ENCODE measurements at regions not wholly inside any gene's neighbourhood (a gene's known extent, or its start where the extent isn't known, plus 50 kb on each side); places are given as distances from the start of the nearest gene placed in this dataset.

DNA sequence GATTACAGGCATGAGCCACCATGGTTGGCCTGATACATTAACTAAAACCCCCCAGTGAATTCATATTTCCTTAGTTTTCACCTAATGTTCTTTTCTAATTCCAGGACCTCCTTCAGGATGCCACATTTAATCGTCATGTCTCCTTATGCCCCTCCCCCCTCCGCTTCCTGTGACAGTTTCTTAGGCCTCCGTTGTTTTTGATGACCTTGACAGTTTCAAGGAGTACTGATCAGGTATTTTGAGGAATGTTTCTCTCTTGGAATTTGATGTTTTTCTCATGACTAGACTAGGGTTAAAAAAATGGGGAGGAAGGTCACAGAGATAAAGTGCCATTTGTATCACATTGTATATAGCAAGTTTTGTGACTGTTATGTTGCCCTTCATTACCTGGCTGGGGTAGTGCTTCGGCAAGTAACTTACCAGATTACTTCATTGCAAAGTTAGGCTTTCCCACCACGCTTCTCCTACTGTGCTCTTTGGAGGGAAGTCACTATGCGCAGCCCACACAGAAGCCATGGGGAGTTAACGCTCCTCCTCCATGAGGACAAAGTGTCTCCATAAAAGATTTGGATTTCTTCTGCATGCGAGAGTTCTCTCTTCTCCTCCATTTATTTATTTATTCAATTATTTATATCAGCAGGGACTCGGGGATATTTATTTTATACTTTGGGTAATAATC lies 99.5 kb downstream of the NCR2 start:
- H3K27me3 Mint-ChIP-seq: peaks cover 0 to 11% (median 3%) of the 10 kb centered on the region in 3 donors
- peaks cover 15 to 19% (median 15%) of the 10 kb centered on the region in 3 donors for H3K4me1 Mint-ChIP-seq
- H3K9me3 Mint-ChIP-seq: peaks cover 0 to 5% (median 0%) of the 10 kb centered on the region in 7 donors
- no peaks in the 10 kb centered on the region for H3K36me3 Mint-ChIP-seq
- no peak overlapping the region for H3K4me3 Mint-ChIP-seq
- H3K27ac Mint-ChIP-seq: no peak overlapping the region
- DNase-seq (no peak), ATAC-seq (ENCODE audit: low read depth in 2 of 2) (no peak)

GRCh38 chr6:41437604-41438003 lies 102.2 kb downstream of the NCR2 start:
- no peaks in the 10 kb centered on the region for H3K36me3 Mint-ChIP-seq
- H3K4me1 Mint-ChIP-seq: peaks cover 33 to 40% (median 35%) of the 10 kb centered on the region in 3 donors
- DNase-seq: no peak
- no peak for ATAC-seq (ENCODE audit: low read depth in 2 of 2)
- peaks cover 0 to 19% (median 0%) of the 10 kb centered on the region in 3 donors for H3K27me3 Mint-ChIP-seq
- peaks cover 0 to 6% (median 0%) of the 10 kb centered on the region in 7 donors for H3K9me3 Mint-ChIP-seq
- H3K4me3 Mint-ChIP-seq: no peak overlapping the region
- peak overlapping the region in 1 of 6 donors; percentile 3 for H3K27ac Mint-ChIP-seq

DNA sequence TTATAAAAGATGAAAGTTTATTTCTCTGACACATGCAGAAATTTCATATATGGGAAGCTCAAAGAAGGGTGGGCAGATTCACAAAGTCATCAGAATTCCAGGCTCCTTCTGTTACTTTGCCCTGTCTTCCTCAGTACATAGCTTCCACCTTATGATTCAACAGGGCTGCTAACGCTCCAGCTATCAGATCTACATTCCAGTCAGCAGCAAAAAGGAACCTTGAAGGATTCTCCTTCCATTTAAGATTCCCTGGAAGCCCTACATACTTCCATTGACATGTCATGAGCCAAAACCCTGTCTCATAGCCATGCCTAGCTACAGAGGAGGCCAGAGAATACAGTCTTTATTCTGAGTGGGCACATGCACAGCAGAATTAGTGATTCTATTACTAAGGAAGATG lies 103.3 kb downstream of the NCR2 start:
- H3K36me3 Mint-ChIP-seq: no peaks in the 10 kb centered on the region
- peaks cover 30 to 44% (median 39%) of the 10 kb centered on the region in 3 donors for H3K4me1 Mint-ChIP-seq
- peaks cover 0 to 23% (median 6%) of the 10 kb centered on the region in 3 donors for H3K27me3 Mint-ChIP-seq
- ATAC-seq (ENCODE audit: low read depth in 2 of 2) (no peak), DNase-seq (no peak)
- H3K4me3 Mint-ChIP-seq: peak overlapping the region in 1 of 8 donors; percentile 9
- H3K9me3 Mint-ChIP-seq: peaks cover 0 to 6% (median 0%) of the 10 kb centered on the region in 7 donors
- H3K27ac Mint-ChIP-seq: peak overlapping the region in 3 of 6 donors; percentile 47 to 87 (median 83)

DNA sequence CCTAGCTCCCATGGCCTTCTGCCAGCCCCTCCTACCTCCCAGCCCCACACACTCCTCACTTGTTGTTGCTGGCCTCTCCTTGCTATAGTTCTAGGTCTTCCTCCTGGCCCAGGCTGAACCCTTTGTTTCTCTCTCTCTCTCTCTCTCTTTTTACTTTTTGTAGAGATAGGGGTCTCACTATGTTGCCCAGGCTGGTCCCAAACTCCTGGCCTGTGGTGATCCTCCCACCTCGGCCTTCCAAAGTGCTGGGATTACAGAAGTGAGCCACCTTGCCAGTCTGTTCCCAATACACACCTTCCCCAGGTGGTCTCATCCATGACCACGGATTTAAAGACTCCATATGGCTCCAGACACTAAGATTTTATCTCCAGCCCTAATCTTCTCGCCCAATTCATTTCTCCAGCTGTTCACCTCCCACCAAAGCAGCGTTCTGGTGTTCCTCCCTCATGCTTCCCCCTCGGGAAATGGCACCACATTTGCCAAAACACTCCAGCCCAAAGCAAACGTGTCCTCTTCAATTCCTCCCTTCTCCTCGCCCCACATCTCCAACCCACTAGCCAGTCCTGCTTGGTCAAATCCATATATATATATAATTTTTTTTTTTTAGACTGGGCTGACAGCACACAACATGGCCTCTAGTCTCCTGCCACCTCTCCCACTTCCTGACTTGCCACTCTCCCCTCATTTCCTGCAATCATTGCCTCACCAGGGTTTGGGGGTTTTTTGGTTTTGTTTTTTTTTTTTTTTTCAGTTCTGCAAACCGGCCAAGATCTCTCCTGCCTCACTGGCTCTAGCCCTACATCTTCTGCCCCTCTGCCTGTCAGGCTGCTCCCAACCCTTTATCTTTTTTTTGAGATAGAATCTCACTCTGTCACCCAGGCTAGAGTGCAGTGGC lies 104.4 kb downstream of the NCR2 start:
- Mint-ChIP-seq H3K4me3 (peak overlapping the region; percentile 30 to 89 (median 55)), H3K9me3 (peaks cover 0 to 6% (median 0%) of the 10 kb centered on the region in 7 donors), H3K36me3 (no peaks in the 10 kb centered on the region), H3K27me3 (peaks cover 8 to 32% (median 16%) of the 10 kb centered on the region in 3 donors), H3K4me1 (peaks cover 35 to 48% (median 39%) of the 10 kb centered on the region in 3 donors), H3K27ac (peak overlapping the region; percentile 78 to 96 (median 84))
- ATAC-seq (ENCODE audit: low read depth in 2 of 2) (peak; percentile 92 to 95), DNase-seq (peak; percentile 58)

- H3K27me3 Mint-ChIP-seq: peaks cover 8 to 39% (median 24%) of the 10 kb centered on the region in 3 donors
- peaks cover 0 to 6% (median 0%) of the 10 kb centered on the region in 7 donors for H3K9me3 Mint-ChIP-seq
- H3K4me1 Mint-ChIP-seq: peaks cover 35 to 48% (median 39%) of the 10 kb centered on the region in 3 donors
- no peaks in the 10 kb centered on the region for H3K36me3 Mint-ChIP-seq
- peak overlapping the region in 6 of 8 donors; percentile 14 to 89 (median 55) for H3K4me3 Mint-ChIP-seq
- no peak for ATAC-seq (ENCODE audit: low read depth in 2 of 2)
- no peak for DNase-seq
- H3K27ac Mint-ChIP-seq: peak overlapping the region in 4 of 6 donors; percentile 33 to 86 (median 76)
Measured at GRCh38 chr6:41440958-41441357, 105.2 kb upstream of the FOXP4 start.

GRCh38 chr6:41441598-41442351 lies 104.4 kb upstream of the FOXP4 start:
- Mint-ChIP-seq H3K4me1 (peaks cover 35 to 46% (median 39%) of the 10 kb centered on the region in 3 donors), H3K9me3 (peaks cover 0 to 6% (median 0%) of the 10 kb centered on the region in 7 donors), H3K36me3 (no peaks in the 10 kb centered on the region), H3K4me3 (peak overlapping the region in 6 of 8 donors; percentile 8 to 62 (median 55)), H3K27ac (peak overlapping the region in 4 of 6 donors; percentile 56 to 86 (median 76)), H3K27me3 (peaks cover 8 to 39% (median 24%) of the 10 kb centered on the region in 3 donors)
- ATAC-seq (ENCODE audit: low read depth in 2 of 2) (no peak), DNase-seq (no peak)

GRCh38 chr6:41442352-41442672 lies 103.9 kb upstream of the FOXP4 start:
- peaks cover 8 to 42% (median 24%) of the 10 kb centered on the region in 3 donors for H3K27me3 Mint-ChIP-seq
- H3K4me3 Mint-ChIP-seq: peak overlapping the region in 3 of 8 donors; percentile 39 to 74 (median 71)
- H3K9me3 Mint-ChIP-seq: peaks cover 0 to 6% (median 0%) of the 10 kb centered on the region in 7 donors
- DNase-seq (no peak), ATAC-seq (ENCODE audit: low read depth in 2 of 2) (no peak)
- peak overlapping the region in 3 of 6 donors; percentile 33 to 67 (median 44) for H3K27ac Mint-ChIP-seq
- peaks cover 35 to 46% (median 39%) of the 10 kb centered on the region in 3 donors for H3K4me1 Mint-ChIP-seq
- no peaks in the 10 kb centered on the region for H3K36me3 Mint-ChIP-seq

GRCh38 chr6:41442800-41443501 lies 103.2 kb upstream of the FOXP4 start:
- ATAC-seq (ENCODE audit: low read depth in 2 of 2) (no peak), DNase-seq (no peak)
- peaks cover 0 to 6% (median 0%) of the 10 kb centered on the region in 7 donors for H3K9me3 Mint-ChIP-seq
- H3K27ac Mint-ChIP-seq: peak overlapping the region in 4 of 6 donors; percentile 33 to 84 (median 56)
- no peaks in the 10 kb centered on the region for H3K36me3 Mint-ChIP-seq
- H3K27me3 Mint-ChIP-seq: peaks cover 8 to 47% (median 24%) of the 10 kb centered on the region in 3 donors
- H3K4me1 Mint-ChIP-seq: peaks cover 35 to 48% (median 39%) of the 10 kb centered on the region in 3 donors
- peak overlapping the region in 6 of 8 donors; percentile 31 to 78 (median 58) for H3K4me3 Mint-ChIP-seq

- ATAC-seq (ENCODE audit: low read depth in 2 of 2) (no peak), DNase-seq (no peak)
- Mint-ChIP-seq H3K9me3 (peaks cover 0 to 6% (median 0%) of the 10 kb centered on the region in 7 donors), H3K36me3 (no peaks in the 10 kb centered on the region), H3K27ac (peak overlapping the region in 4 of 6 donors; percentile 52 to 93 (median 82)), H3K4me3 (peak overlapping the region in 3 of 8 donors; percentile 16 to 63 (median 59)), H3K4me1 (peaks cover 34 to 46% (median 37%) of the 10 kb centered on the region in 3 donors), H3K27me3 (peaks cover 8 to 53% (median 24%) of the 10 kb centered on the region in 3 donors)
Measured at GRCh38 chr6:41443616-41444525, 102.3 kb upstream of the FOXP4 start.

DNA sequence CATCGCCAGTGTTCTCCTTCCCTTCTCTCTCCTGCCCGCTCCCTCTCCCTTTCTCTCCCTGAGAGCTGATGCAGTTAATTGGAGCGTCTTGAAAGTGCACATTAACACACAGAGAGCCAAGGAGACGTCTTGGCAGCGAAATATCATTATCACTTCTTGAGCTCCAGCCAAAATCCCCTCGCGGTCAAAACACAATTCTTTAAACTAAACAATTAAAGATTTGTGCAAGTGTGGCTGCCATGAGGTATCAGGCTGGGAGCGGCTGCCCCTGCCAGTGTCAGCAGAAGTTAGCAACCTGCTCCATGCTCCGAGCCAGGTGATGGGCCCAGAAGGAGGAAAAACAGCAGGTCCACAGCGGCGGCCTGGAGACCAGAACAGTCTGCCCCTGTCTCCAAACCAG lies 100.9 kb upstream of the FOXP4 start:
- Mint-ChIP-seq H3K36me3 (no peaks in the 10 kb centered on the region), H3K4me1 (peaks cover 20 to 33% (median 24%) of the 10 kb centered on the region in 3 donors), H3K9me3 (no peaks in the 10 kb centered on the region), H3K27me3 (peaks cover 8 to 45% (median 24%) of the 10 kb centered on the region in 3 donors), H3K27ac (no peak overlapping the region), H3K4me3 (no peak overlapping the region)
- ATAC-seq (ENCODE audit: low read depth in 2 of 2) (no peak), DNase-seq (no peak)

DNA sequence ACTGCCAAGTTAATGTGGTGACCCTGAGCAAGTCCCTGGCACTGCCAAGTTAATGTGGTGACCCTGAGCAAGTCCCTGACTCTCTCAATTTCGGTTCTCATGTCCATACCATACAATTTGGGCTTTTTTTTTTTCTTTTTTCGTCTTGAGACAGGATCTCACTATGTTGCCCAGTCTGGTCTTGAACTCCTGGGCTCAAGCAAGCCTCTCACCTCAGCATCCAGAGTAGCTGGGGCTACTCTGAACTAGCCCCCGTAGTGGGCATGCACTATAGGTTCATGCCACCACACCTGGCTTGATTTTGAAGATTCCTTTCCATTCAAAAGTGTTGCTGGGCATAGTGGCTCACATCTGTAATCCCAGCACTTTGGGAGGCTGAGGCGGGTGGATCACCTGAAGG lies 100.0 kb upstream of the FOXP4 start:
- Mint-ChIP-seq H3K27me3 (peaks cover 8 to 44% (median 24%) of the 10 kb centered on the region in 3 donors), H3K4me1 (peaks cover 11 to 24% (median 15%) of the 10 kb centered on the region in 3 donors), H3K4me3 (no peak overlapping the region), H3K9me3 (no peaks in the 10 kb centered on the region), H3K27ac (peak overlapping the region in 1 of 6 donors; percentile 28), H3K36me3 (no peaks in the 10 kb centered on the region)
- DNase-seq (no peak), ATAC-seq (ENCODE audit: low read depth in 2 of 2) (no peak)

Data from naive B cell (primary cell).